OCI-LY1 (cell line): ENCODE measurements at regions not wholly inside any gene's neighbourhood (a gene's known extent, or its start where the extent isn't known, plus 50 kb on each side); places are given as distances from the start of the nearest gene placed in this dataset.
A peak's percentile ranks its signal among the peaks of the same experiment; 100 is the strongest.

Source experiments
- H2AFZ ChIP-seq: fragments of 200-600 bp; sonication (generic), shearing (Covaris generic); 2 replicates; pipeline ENCODE4 v1.6.0; 2014; ENCODE audit warnings: antibody characterized with exemption, mild to moderate bottlenecking, low read length
- H3F3A ChIP-seq: fragments of 200-600 bp; sonication (generic), shearing (Covaris generic); 2 replicates; pipeline ENCODE4 v1.6.0; 2014; ENCODE audit warnings: mild to moderate bottlenecking, antibody characterized with exemption, low read length, moderate library complexity; ENCODE audit not compliant: insufficient read depth
- H3K27ac ChIP-seq: fragments of 200-600 bp; sonication (generic); 2 replicates; pipeline ENCODE4 v1.5.1; 2014; ENCODE audit warnings: low read length, mixed run types, mild to moderate bottlenecking, low read depth; ENCODE audit not compliant: poor library complexity, severe bottlenecking
- H3K27me3 ChIP-seq: fragments of 200-600 bp; sonication (generic); 2 replicates; pipeline ENCODE4 v1.6.0; 2014; ENCODE audit warnings: antibody characterized with exemption, mild to moderate bottlenecking, low read length, moderate library complexity; ENCODE audit not compliant: insufficient read depth
- H3K36me3 ChIP-seq: fragments of 200-600 bp; sonication (generic); 2 replicates; pipeline ENCODE4 v1.6.1; 2014; ENCODE audit warnings: mild to moderate bottlenecking, antibody characterized with exemption, low read length, moderate library complexity, mixed read lengths; ENCODE audit not compliant: insufficient read depth
- H3K4me1 ChIP-seq: fragments of 200-600 bp; sonication (generic); 2 replicates; pipeline ENCODE4 v1.5.1; 2014; ENCODE audit warnings: mild to moderate bottlenecking, low read length, moderate library complexity; ENCODE audit not compliant: insufficient read depth, severe bottlenecking
- H3K4me2 ChIP-seq: fragments of 200-600 bp; sonication (generic), shearing (Covaris generic); 2 replicates; pipeline ENCODE4 v1.6.1; 2014; ENCODE audit warnings: low read length
- H3K4me3 ChIP-seq: fragments of 200-600 bp; sonication (generic); 2 replicates; pipeline ENCODE4 v1.5.1; 2014; ENCODE audit warnings: low read length, low read depth, mild to moderate bottlenecking, mixed read lengths; ENCODE audit not compliant: poor library complexity, severe bottlenecking
- H3K79me2 ChIP-seq: fragments of 200-600 bp; shearing (Covaris generic); 2 replicates; pipeline ENCODE4 v1.6.1; 2016; ENCODE audit warnings: mixed run types, low read length, mixed read lengths; ENCODE audit not compliant: insufficient read depth
- H3K9ac ChIP-seq: fragments of 200-600 bp; sonication (generic), shearing (Covaris generic); 2 replicates; pipeline ENCODE4 v1.6.1; 2014; ENCODE audit warnings: mild to moderate bottlenecking, low read length, mixed read lengths
- H3K9me2 ChIP-seq: fragments of 200-600 bp; sonication (generic), shearing (Covaris generic); 2 replicates; pipeline ENCODE4 v1.6.1; 2014; ENCODE audit warnings: low read depth, mild to moderate bottlenecking, low read length, mixed read lengths
- H3K9me3 ChIP-seq: fragments of 200-600 bp; shearing (Covaris generic); 2 replicates; pipeline ENCODE4 v1.6.1; 2014; ENCODE audit warnings: low read length, mixed read lengths
- H4K20me1 ChIP-seq: fragments of 200-600 bp; sonication (generic), shearing (Covaris generic); 2 replicates; pipeline ENCODE4 v1.6.0; 2016; ENCODE audit warnings: mild to moderate bottlenecking, low read length; ENCODE audit not compliant: insufficient read depth
- CTCF ChIP-seq: fragments of 200-600 bp; sonication (generic), shearing (Covaris generic); IDR thresholded peaks from 2 replicates; pipeline ENCODE4 v1.5.1; 2017; ENCODE audit warnings: mild to moderate bottlenecking, antibody characterized with exemption, low read length, moderate library complexity, mixed read lengths
- EZH2 ChIP-seq: fragments of 200-600 bp; sonication (generic), shearing (Covaris generic); IDR thresholded peaks from 2 replicates; pipeline ENCODE4 v1.8.0; 2017; ENCODE audit warnings: borderline replicate concordance, mixed run types, mild to moderate bottlenecking, antibody characterized with exemption, low read length, moderate library complexity, mixed read lengths

GRCh38 chr2:12264146-12264545 is 452.6 kb upstream of the TRIB2 start:
- no peaks in the 10 kb centered on the region for H3K79me2 ChIP-seq
- no peaks in the 10 kb centered on the region for H3K36me3 ChIP-seq
- H3F3A ChIP-seq, result 0 out of 2 replicates have a peak, but pooled peaks cover 3% of the 10 kb centered on the region
- peak overlapping the region; percentile 8; the same call in 1 of the 2 replicates for H3K9ac ChIP-seq
- H3K4me1 ChIP-seq, result peaks cover 35% of the 10 kb centered on the region
- H3K9me3 ChIP-seq, result no peaks in the 10 kb centered on the region
- TF ChIP-seq CTCF (no peak), EZH2 (no peak)
- H3K4me2 ChIP-seq, result peak overlapping the region; percentile 48; the same call in 1 of the 2 replicates
- H3K27me3 ChIP-seq, result no peaks in the 10 kb centered on the region
- no peaks in the 10 kb centered on the region for H4K20me1 ChIP-seq
- H2AFZ ChIP-seq, result peak overlapping the region; percentile 64; the same call in 1 of the 2 replicates
- peak overlapping the region; percentile 91 for H3K27ac ChIP-seq
- H3K4me3 ChIP-seq, result no peak overlapping the region
- no peaks in the 10 kb centered on the region for H3K9me2 ChIP-seq

- no peak overlapping the region for H3K4me3 ChIP-seq
- TF ChIP-seq EZH2 (no peak), CTCF (no peak)
- H3K79me2 ChIP-seq, result no peaks in the 10 kb centered on the region
- no peaks in the 10 kb centered on the region for H3K9me3 ChIP-seq
- no peaks in the 10 kb centered on the region for H3K36me3 ChIP-seq
- no peaks in the 10 kb centered on the region for H3K9me2 ChIP-seq
- peaks cover 37% of the 10 kb centered on the region for H3K4me1 ChIP-seq
- H2AFZ ChIP-seq, result no peak overlapping the region
- 0 out of 2 replicates have a peak, but pooled peaks cover 7% of the 10 kb centered on the region for H3F3A ChIP-seq
- no peaks in the 10 kb centered on the region for H4K20me1 ChIP-seq
- H3K9ac ChIP-seq, result no peak overlapping the region
- no peaks in the 10 kb centered on the region for H3K27me3 ChIP-seq
- H3K4me2 ChIP-seq, result no peak overlapping the region
- H3K27ac ChIP-seq, result no peak overlapping the region
Observed at GRCh38 chr2:12265646-12266045, 451.1 kb upstream of the TRIB2 start.

- H3K9me2 ChIP-seq, result no peaks in the 10 kb centered on the region
- peaks cover 44% of the 10 kb centered on the region for H3K4me1 ChIP-seq
- H3K9me3 ChIP-seq, result no peaks in the 10 kb centered on the region
- H3K36me3 ChIP-seq, result no peaks in the 10 kb centered on the region
- H3K27me3 ChIP-seq, result no peaks in the 10 kb centered on the region
- H2AFZ ChIP-seq, result no peak overlapping the region
- 0 out of 2 replicates have a peak, but pooled peaks cover 7% of the 10 kb centered on the region for H3F3A ChIP-seq
- H4K20me1 ChIP-seq, result no peaks in the 10 kb centered on the region
- H3K9ac ChIP-seq, result no peak overlapping the region
- H3K4me2 ChIP-seq, result no peak overlapping the region
- H3K79me2 ChIP-seq, result no peaks in the 10 kb centered on the region
- H3K4me3 ChIP-seq, result no peak overlapping the region
- H3K27ac ChIP-seq, result no peak overlapping the region
- TF ChIP-seq CTCF, result no peak
- no peak for TF ChIP-seq EZH2
Observed at GRCh38 chr2:12267042-12267441, 449.7 kb upstream of the TRIB2 start.
